Right forelimb (tissue), 1 donor: ENCODE measurements at regions not wholly inside any gene's neighbourhood (a gene's known extent, or its start where the extent isn't known, plus 50 kb on each side); places are given as distances from the start of the nearest gene placed in this dataset.
"Not testable (repeated sequence)": the region's sequence is repeated elsewhere in the genome, so short reads cannot be mapped to it uniquely, and the experiment has no call there.

Source experiments
- DNase-seq: peaks from one replicate; pipeline ENCODE4 v3.0.0-alpha.2; 2018

DNA sequence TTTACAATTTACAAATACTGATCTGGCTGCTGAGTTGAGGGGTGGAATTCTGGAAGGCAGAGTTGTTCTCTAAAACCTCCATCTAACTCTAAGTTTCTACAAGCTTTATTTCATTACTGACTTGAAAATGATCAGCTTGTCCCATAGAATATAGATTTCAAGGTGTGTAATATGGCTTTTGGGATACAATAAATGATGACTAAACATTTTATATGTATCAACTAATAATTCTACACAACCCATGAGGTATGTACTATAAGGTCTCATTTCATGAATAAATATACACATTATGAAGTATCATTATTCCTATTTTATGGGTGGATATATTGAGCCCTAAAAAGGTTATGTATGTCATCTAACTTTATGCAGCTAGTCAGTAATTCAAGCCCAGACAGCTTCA lies 1214.3 kb upstream of the SORCS1 start:
- DNase-seq: no peak

- no peak for DNase-seq
These were observed 1211.2 kb upstream of the SORCS1 start for GRCh38 chr10:108375691-108376090.

- DNase-seq: no peak
These were observed 1210.5 kb upstream of the SORCS1 start for GRCh38 chr10:108374991-108375390.

- no peak for DNase-seq
These were observed 1201.0 kb upstream of the SORCS1 start for GRCh38 chr10:108365541-108365940.

- no peak for DNase-seq
These were observed 1199.1 kb upstream of the SORCS1 start for GRCh38 chr10:108363576-108363975.

- no peak for DNase-seq
These were observed 1198.5 kb upstream of the SORCS1 start for GRCh38 chr10:108362961-108363360.

- no peak for DNase-seq
These were observed 1197.8 kb upstream of the SORCS1 start for GRCh38 chr10:108362296-108362695.

- DNase-seq: no peak
These were observed 1195.7 kb upstream of the SORCS1 start for GRCh38 chr10:108360187-108360586.

DNA sequence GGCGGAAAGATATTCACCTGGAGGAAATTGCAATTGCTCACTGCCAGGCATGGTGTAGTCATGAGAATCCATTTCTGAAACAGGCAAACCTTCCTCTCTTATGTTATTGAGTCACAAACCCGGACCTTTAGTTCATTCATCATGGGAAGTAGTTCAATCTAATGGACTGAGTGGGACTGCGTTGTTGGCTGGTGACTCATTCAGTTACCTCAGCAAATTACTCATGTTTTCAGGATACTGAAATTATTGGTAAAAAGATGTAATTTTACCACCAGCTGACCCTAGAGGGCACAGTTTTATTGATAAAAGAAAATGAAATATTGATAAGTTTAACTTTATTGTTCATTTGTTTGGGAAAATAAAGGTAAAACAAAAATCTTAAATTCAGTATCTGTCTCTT lies 1194.4 kb upstream of the SORCS1 start:
- DNase-seq: no peak

- no peak for DNase-seq
These were observed 1188.3 kb upstream of the SORCS1 start for GRCh38 chr10:108352771-108353170.

DNA sequence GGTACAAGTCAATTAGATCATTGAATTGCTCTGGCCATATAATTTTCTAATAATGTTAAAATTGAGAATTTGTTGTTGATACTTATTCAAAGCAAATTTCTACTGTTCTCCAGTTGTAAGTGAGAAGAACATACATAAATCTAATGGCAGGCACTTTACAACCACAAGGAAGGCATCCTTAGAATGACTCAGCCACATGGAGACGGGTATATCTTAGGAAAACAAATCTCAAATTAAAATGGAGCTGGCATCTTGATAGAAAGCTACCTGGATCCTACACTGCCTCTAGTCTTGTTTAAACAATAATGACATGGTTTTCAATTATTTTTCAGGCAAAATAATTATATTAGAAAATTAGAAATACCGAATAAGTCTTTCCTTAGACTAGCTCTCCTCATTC lies 1183.7 kb upstream of the SORCS1 start:
- no peak for DNase-seq

DNA sequence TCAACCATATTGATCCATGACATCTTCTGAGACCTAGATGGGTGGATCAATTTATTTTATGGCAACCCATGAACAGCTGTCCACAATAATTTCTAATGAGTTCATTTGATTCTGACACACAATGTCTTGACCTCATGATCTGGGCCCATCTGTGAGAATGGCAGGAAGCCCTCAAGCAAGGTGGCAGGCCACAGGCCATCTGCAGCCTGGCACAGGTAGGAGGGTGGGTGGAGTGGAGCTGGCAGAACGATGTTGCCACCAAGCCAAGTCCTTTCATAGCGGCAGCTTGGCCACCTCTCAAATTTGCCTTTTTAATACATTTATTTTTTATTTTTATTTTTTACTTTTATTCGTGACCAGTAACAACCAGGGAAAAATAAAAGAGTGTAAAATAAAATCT lies 1181.6 kb upstream of the SORCS1 start:
- DNase-seq: no peak

DNA sequence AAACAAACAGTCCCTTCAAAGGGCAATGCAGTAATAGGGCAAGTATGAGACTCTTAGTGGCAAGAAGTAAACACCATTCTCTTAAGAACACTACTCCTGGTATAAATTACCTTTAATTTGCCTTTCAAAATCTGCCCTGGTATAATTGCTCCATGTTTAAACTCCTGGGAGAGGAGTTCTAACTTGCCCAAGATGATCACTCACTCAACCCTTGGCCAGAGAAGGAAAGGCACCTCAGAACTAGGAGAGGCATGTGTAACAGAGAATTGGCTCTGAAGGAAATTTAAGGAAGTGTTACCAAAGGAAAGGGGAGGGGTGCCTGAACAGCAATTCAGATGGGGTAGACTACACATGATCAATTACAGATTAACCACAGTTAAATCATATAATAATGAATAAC lies 1173.6 kb upstream of the SORCS1 start:
- DNase-seq: no peak

GRCh38 chr10:108336836-108337235 lies 1172.3 kb upstream of the SORCS1 start:
- no peak for DNase-seq

DNA sequence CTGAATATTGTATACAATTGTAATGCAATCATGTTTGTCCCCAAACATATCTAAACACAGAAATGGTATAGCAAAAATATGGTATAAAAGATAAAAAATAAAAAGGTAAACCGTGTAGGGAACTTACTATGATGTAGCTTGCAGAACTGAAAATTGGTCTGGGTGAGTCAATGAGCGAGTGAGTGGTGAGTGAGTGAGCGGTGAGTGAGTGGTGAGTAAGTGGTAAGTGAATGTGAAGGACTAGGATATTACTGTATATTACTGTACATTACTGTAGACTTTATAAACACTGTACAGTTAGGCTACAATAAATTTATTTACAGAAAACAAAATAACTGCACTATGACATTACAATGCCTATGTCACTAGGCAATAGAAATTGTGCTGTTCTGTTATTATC lies 1163.2 kb upstream of the SORCS1 start:
- DNase-seq: no peak

DNA sequence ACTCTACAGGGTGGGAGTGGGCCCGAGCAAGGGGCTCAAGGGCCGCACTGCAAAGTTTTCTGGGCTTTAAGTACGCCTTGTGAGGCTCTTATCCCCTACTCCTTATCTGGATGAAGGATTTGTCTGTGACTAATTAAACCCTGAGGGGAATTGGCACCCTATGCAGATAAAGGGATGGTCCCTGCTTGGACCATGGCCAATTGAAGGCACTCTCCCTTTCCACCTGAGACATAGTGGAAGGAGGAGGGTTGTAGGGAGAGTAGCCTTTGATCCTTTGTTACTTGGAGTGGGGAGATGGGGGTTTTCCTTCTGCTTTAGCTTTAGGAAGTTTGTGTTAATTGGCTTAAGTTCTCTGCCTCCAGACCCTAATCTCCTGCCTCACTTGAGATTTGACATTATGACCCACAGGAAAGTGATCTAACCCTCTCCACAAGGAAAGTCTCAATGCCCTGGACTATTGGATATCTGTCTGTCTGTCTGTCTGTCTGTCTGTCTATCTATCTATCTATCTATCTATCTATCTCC lies 1158.8 kb upstream of the SORCS1 start:
- no peak for DNase-seq

- no peak for DNase-seq
These were observed 1155.1 kb upstream of the SORCS1 start for GRCh38 chr10:108319434-108320222.

GRCh38 chr10:108315636-108316035 lies 1151.1 kb upstream of the SORCS1 start:
- not testable (repeated sequence) for DNase-seq

DNA sequence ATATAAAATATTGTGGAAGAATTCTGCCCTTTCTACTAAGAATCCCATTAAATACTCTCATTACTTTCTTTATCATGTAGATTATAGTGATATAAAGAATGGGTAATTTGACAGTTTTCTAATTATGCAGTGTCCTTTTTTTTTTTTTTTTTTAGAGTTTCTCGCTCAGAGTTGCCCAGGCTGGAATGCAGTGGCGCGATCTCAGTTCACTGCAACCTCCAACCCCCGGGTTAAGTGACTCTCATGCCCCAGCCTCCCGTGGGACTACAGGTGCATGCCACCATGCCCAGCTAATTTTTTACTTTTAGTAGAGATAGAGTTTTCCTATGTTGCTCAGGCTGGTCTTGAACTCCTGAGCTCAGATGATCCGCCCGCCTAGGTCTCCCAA lies 1143.4 kb upstream of the SORCS1 start:
- DNase-seq: no peak

- no peak for DNase-seq
These were observed 1142.9 kb upstream of the SORCS1 start for GRCh38 chr10:108307250-108307924.

GRCh38 chr10:108303149-108303548 lies 1138.6 kb upstream of the SORCS1 start:
- DNase-seq: no peak

DNA sequence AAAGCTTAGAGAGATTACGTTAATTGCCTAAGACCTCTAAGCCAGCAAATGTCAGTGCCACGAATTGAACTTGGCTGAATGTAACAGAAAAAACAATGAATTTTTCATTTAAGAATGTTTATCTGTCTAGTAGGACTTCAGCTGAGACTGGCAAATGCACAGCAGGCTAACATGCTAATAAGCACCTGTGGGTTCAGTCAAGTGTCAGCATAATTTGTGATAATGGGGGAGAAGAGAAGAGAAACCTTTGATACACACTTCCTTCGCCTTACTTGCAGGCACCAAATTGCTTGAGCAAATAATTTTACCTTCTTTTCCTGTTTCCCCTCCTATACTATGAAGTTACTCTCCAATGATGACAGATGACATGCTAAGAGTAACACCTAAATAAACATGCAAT lies 1136.5 kb upstream of the SORCS1 start:
- no peak for DNase-seq

DNA sequence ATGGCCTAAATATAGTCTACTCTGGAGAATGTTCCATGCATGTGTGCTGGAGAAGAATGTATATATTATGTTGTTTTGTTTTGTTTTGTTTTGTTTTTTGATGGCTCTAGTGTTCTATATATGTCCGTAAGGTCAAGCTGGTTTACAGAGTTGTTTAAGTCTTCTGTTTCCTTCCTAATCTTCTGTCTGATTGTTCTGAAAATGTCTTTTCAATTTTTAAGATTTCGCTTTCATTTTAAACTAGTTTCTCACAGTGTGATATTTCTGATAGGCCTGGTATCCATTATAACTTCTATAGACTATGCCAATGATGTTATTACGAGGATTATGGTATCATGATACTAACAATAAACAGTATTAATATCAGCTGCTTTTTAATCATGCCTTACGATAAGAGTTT lies 1126.3 kb upstream of the SORCS1 start:
- no peak for DNase-seq

- no peak for DNase-seq
These were observed 1111.6 kb upstream of the SORCS1 start for GRCh38 chr10:108275895-108276685.
